ENCODE measurements at regions not wholly inside any gene's neighbourhood (a gene's known extent, or its start where the extent isn't known, plus 50 kb on each side); places are given as distances from the start of the nearest gene placed in this dataset.

DNA sequence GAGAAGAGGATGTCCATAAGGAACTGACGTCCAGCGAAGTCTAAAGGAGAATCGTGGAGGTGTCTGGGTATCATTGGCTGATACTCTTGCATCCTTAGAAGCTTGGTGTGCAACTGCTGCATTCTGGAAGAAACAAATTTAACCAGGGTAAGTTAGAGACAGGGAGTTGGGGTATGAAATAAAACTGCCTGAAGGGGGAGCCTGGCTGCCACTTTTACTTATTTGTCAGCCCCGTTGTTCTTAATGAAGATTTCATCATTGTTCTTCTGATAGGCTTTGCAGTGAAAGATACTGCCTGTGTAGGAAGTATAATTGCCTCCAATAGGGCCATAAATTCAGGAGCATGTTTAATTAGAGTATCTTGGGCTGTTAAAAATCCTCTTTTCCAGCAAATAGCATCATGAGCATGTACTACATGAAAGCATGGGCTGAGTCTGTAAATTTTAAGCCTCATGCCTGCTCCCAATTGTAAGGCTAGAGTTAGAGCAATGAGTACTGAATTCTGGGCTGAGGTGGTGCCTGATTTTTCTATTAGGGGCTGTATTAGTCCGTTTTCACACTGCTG, 1264.5 kb upstream of the ACO1 start:
- no peaks in the 10 kb centered on the region for H3K36me3 ChIP-seq (ENCODE audit: insufficient read depth, low read length)
- 0 out of 2 replicates have a peak, but pooled peaks cover 4% of the 10 kb centered on the region for H3K9me3 ChIP-seq (ENCODE audit: control insufficient read depth, insufficient read depth, low read length)
- H3K9ac ChIP-seq (ENCODE audit: low read depth, low read length), result no peak overlapping the region
- no peaks in the 10 kb centered on the region for H3K4me1 ChIP-seq (ENCODE audit: insufficient read depth, low read length)

DNA sequence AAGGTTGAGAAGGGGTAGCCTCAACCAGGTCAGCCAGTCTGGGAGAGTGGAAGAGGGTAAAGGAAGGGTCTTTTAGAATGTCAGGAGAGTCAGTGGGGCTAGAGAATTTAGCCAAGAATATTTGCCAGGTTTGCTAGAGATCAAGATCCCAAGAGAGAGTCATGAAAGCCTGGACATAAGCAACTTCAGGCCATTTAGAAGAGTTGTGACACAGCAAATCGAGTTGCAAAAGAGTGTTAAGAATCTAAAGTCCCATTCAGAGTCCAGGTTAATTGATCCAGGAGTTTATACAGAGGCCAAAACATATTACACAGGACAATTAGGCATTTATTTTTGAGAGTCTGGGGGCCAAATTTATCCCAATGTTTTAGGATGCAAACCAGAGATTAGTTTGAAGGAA, 1260.1 kb upstream of the ACO1 start:
- H3K36me3 ChIP-seq (ENCODE audit: insufficient read depth, low read length), result no peaks in the 10 kb centered on the region
- no peak overlapping the region for H3K9ac ChIP-seq (ENCODE audit: low read depth, low read length)
- H3K9me3 ChIP-seq (ENCODE audit: control insufficient read depth, insufficient read depth, low read length), result 0 out of 2 replicates have a peak, but pooled peaks cover 4% of the 10 kb centered on the region
- no peaks in the 10 kb centered on the region for H3K4me1 ChIP-seq (ENCODE audit: insufficient read depth, low read length)

DNA sequence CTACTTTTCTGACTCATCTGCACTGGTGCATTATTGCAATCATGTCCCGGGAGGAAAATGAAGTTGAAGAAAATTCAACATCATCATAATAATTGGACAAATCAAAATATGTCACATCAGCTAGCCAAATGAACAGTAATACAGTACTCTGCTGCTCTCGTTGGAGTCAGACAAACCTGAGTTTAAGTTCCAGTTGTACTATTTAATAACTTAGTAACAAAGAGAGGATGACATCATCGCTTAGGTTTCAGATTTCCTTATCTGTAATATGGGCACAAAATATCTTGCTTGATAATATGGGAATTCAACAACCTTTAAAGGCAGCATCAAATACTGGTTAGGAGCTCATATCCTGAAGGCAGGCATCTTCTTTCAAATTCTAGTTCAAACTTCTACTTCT, 1248.9 kb upstream of the ACO1 start:
- H3K9ac ChIP-seq (ENCODE audit: low read depth, low read length), result no peak overlapping the region
- H3K36me3 ChIP-seq (ENCODE audit: insufficient read depth, low read length), result no peaks in the 10 kb centered on the region
- no peaks in the 10 kb centered on the region for H3K9me3 ChIP-seq (ENCODE audit: control insufficient read depth, insufficient read depth, low read length)
- peaks cover 2% of the 10 kb centered on the region; the same call in 1 of the 2 replicates for H3K4me1 ChIP-seq (ENCODE audit: insufficient read depth, low read length)

DNA sequence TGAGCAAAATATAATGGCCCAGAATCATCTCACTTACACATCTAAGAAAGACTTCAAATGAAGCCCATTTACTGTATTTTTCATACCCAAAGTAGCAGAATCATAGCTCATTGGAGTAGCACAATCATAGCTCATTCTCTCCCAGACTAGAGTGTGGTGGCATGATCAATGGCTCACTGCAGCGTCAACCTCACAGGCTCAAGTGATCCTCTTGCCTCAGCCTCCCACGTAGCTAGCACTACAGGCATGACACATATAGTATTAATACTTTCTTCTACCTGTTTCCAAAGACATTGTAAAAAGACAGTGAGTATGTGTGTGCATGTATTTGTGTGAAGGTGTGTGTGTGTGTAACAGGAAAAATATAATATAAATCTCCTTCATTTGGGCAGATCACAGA, 1247.9 kb upstream of the ACO1 start:
- Histone ChIP-seq H3K9ac (ENCODE audit: low read depth, low read length) (no peak overlapping the region), H3K4me1 (ENCODE audit: insufficient read depth, low read length) (peaks cover 3% of the 10 kb centered on the region; the same call in 1 of the 2 replicates), H3K36me3 (ENCODE audit: insufficient read depth, low read length) (no peaks in the 10 kb centered on the region), H3K9me3 (ENCODE audit: control insufficient read depth, insufficient read depth, low read length) (no peaks in the 10 kb centered on the region)

DNA sequence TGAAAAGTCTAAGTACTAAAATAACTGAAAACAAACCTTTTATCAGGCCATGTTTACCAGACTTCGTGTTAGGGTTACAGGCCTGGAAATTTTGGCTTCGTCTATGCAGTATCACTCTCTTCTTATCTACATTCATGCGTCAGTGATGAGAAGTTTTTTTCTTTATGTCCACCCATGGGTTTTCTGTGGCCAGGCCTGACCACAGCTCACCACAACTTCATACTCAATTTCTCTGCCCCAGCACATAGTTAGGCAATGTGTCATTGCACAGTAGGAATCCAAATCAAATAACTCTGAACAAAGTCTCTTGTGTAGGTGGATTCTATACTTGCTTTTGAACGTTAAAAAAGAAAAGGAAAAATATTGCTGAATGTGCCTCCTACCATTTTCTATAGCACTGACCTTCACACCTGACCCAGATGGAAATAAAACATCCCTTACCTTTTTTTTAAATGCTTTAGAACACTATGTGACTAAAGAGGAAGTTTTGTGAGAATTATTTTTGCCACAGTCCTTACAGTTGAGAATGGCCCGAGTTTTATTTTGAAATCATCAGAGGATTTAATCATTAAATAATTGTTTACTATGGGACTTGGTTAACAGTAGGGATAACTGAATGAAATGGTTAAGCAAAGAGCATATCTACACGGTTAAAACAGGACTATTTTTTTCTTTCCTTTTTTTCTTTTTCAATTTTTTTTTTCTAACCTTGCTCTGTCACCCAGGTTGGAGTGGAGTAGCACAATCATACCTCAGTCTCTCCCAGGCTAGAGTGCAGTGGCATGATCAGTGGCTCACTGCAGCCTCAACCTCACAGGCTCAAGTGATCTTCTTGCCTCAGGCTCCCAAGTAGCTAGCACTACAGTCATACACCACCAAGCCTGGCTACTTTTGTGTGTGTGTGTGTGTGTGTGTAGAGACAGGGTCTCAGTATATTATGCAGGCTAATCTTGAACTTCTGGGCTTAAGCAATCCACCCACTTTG, 1247.0 kb upstream of the ACO1 start:
- Histone ChIP-seq H3K4me1 (ENCODE audit: insufficient read depth, low read length) (peaks cover 3% of the 10 kb centered on the region; the same call in 1 of the 2 replicates), H3K9ac (ENCODE audit: low read depth, low read length) (no peak overlapping the region), H3K9me3 (ENCODE audit: control insufficient read depth, insufficient read depth, low read length) (no peaks in the 10 kb centered on the region), H3K36me3 (ENCODE audit: insufficient read depth, low read length) (no peaks in the 10 kb centered on the region)

DNA sequence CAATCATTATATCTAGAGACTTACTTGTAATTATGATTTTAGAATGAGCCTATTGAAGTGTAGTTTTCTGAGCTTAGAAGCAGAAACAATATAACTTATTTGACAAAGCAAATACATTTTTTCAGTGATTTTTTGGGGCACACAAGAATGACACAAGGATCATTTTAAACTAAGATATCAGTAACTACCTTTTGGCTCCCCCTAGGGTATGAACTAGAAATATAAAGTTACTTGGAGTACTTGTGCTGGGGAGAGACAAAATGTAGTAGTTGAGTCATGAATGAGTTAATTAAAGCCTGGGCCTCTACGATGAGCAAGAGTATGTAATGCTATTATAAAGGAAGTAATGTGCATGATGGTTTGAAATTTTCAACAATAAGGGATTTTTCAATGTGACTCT, 1244.1 kb upstream of the ACO1 start:
- Histone ChIP-seq H3K9me3 (ENCODE audit: control insufficient read depth, insufficient read depth, low read length) (no peaks in the 10 kb centered on the region), H3K9ac (ENCODE audit: low read depth, low read length) (no peak overlapping the region)

DNA sequence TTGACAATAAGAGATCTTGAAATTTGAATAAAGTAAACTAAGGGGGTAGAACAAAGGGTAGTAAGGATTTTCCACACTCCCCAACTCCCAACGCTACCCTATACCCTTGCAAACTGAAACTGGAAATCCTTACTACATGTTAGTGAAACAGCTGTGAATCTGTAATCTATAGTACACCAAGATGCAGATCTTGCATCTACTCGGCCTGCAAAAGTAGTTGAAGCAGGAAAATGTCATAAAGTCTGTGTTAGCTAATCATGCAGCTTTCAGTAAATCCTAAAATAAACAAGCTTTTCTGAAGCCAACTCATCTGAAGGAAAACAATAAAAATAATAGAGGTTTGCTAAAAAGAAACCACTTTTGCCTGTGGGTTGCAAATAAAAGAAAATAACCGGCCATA, 1242.0 kb upstream of the ACO1 start:
- no peak overlapping the region for H3K9ac ChIP-seq (ENCODE audit: low read depth, low read length)
- no peaks in the 10 kb centered on the region for H3K36me3 ChIP-seq (ENCODE audit: insufficient read depth, low read length)

More for the DNA sequence above, 1244.1 kb upstream of the ACO1 start:
- Histone ChIP-seq H3K4me1 (ENCODE audit: insufficient read depth, low read length) (peaks cover 3% of the 10 kb centered on the region; the same call in 1 of the 2 replicates), H3K36me3 (ENCODE audit: insufficient read depth, low read length) (no peaks in the 10 kb centered on the region)

DNA sequence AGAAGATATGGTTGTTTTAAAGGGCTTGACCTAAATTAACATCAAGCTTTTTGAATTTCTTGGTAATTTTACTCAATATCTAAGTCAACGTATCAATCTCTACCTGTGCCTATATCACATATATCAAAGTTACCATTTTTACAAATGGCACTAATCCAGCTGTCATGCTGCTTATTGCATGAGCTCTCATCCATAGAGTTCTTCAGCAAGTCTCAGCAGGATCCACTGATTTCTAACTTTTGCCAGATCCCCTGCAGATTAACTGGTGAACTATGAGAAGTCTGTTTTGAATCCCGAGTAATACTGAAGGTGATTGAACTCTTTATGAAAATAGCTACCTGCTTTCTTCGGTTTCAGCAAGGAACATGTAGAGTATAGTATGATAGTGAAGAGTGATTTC, 1239.8 kb upstream of the ACO1 start:
- Histone ChIP-seq H3K9me3 (ENCODE audit: control insufficient read depth, insufficient read depth, low read length) (no peaks in the 10 kb centered on the region), H3K36me3 (ENCODE audit: insufficient read depth, low read length) (no peaks in the 10 kb centered on the region), H3K9ac (ENCODE audit: low read depth, low read length) (no peak overlapping the region)

More for the DNA sequence above, 1242.0 kb upstream of the ACO1 start:
- Histone ChIP-seq H3K4me1 (ENCODE audit: insufficient read depth, low read length) (peaks cover 3% of the 10 kb centered on the region; the same call in 1 of the 2 replicates), H3K9me3 (ENCODE audit: control insufficient read depth, insufficient read depth, low read length) (no peaks in the 10 kb centered on the region)

DNA sequence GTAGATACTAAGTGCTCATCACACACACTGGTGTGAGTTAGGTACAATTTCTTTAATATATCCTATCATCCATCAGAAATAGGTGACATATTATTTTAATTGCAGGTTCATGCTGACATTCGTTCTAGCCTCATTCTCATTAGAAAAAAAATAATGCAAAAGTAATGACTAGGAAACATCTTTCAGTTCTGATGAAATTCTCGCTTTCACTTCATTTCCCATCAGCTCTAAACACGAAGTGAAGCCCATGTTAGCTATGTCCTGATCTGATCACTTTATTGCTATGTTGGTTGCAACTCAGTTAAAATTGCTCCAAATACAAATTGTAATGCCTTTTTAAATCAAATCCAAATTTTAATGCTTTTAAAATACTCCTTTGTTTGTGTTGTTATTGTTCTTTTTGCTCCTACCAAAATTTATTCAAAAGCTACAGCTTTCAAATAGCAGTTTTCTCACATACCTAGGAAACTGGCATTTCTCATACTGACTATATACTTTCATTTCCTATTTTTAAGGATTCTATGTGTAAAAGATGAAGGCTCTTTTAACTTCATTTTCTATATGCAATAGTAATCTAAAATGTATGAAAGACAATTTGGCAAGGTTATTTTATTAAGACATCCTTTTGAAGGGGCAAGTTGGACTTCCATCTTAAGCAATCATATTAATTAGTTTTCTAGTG, 1237.8 kb upstream of the ACO1 start:
- no peaks in the 10 kb centered on the region; the same call in 1 of the 2 replicates for H3K9me3 ChIP-seq (ENCODE audit: control insufficient read depth, insufficient read depth, low read length)
- H3K9ac ChIP-seq (ENCODE audit: low read depth, low read length), result no peak overlapping the region
- H3K4me1 ChIP-seq (ENCODE audit: insufficient read depth, low read length), result no peaks in the 10 kb centered on the region
- H3K36me3 ChIP-seq (ENCODE audit: insufficient read depth, low read length), result no peaks in the 10 kb centered on the region

More for the DNA sequence above, 1239.8 kb upstream of the ACO1 start:
- H3K4me1 ChIP-seq (ENCODE audit: insufficient read depth, low read length), result peaks cover 3% of the 10 kb centered on the region; the same call in 1 of the 2 replicates

DNA sequence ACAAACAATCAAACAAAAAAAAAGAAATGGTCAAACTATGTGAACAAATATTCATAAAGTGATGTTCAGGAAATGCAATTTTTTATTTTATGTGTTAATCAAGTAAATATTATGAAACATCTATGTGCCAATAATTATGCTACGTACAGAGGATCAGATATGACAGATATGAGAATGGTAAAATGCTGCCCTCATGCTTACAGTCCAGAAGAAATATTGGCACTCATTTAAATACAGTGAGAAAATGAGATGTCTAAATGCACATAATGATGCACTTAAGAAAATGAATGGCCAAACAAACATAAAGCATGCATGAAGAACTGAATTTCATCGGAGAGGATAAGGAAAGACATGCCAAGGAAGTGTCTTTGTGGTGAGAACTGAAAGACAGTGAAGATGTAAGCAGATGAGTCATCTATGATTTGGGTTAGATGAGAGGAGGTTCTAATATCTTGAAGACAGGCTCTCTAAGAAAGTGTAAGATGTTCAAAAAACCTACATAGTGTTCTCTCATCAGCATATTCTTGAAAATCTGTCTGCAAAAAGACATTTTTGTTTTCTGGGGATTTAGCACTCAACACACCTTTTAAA, 1231.1 kb upstream of the ACO1 start:
- H3K9me3 ChIP-seq (ENCODE audit: control insufficient read depth, insufficient read depth, low read length), result no peaks in the 10 kb centered on the region; the same call in 1 of the 2 replicates
- no peaks in the 10 kb centered on the region for H3K4me1 ChIP-seq (ENCODE audit: insufficient read depth, low read length)
- no peak overlapping the region for H3K9ac ChIP-seq (ENCODE audit: low read depth, low read length)

DNA sequence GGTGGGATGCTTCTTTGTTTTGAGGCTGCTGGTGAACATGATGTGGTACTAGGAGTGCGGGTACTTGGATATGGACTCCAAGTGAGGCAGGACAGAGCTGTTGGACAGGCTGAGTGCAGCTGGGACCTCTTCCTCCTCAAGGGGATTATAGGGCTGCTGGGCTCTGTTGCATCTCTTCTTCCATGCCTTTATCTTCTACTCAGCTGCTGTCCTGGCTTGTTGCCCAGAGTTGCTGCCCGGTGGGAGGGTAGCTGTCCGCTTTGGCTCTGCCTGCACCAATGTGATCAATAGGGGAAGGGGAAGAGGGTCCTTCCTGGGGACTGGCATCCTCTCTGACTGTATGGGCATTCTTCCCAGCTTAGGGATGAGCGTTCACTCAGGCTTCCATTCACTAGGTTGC, 1217.9 kb upstream of the ACO1 start:
- Histone ChIP-seq H3K36me3 (ENCODE audit: insufficient read depth, low read length) (no peaks in the 10 kb centered on the region), H3K9ac (ENCODE audit: low read depth, low read length) (no peak overlapping the region), H3K4me1 (ENCODE audit: insufficient read depth, low read length) (no peaks in the 10 kb centered on the region), H3K9me3 (ENCODE audit: control insufficient read depth, insufficient read depth, low read length) (no peaks in the 10 kb centered on the region)

More for the DNA sequence above, 1231.1 kb upstream of the ACO1 start:
- H3K36me3 ChIP-seq (ENCODE audit: insufficient read depth, low read length), result no peaks in the 10 kb centered on the region

DNA sequence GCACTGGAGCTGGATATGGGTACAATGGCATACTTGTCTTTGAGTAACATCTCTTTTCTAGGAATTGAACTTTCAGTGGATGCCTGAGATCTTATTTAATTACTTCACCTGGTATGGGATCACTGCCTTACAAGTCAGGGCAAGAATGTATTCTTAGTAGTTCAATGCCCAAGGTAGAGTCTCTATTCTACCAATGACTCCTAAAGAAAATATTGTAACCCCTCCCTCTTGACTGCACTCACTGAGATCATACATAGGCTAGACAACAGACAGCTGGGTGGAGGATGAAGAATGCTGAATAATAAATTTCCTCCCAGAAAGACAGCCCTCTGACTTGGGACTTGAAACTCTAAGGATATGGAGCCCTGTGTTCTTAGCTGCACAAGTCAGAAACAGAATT, 1216.3 kb upstream of the ACO1 start:
- Histone ChIP-seq H3K4me1 (ENCODE audit: insufficient read depth, low read length) (no peaks in the 10 kb centered on the region), H3K9ac (ENCODE audit: low read depth, low read length) (no peak overlapping the region), H3K9me3 (ENCODE audit: control insufficient read depth, insufficient read depth, low read length) (no peaks in the 10 kb centered on the region), H3K36me3 (ENCODE audit: insufficient read depth, low read length) (no peaks in the 10 kb centered on the region)

DNA sequence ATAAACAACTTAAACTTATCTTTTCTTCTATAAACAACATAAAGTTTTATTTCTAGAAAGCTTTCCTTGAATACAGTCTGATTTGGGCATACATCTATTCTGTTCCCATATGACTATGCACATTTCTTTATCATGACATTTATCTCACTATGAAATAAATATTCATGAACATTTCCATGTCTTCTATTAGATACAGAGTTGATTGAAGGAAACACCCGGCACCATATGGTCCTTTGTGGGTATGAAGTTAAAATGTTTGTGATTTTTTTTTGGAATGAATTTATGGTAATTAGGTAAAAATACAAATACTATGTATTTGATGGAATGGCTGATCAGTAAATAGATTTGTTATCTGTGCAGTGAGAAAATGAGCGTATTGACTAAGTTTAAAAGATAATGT, 1209.8 kb upstream of the ACO1 start:
- no peaks in the 10 kb centered on the region for H3K9me3 ChIP-seq (ENCODE audit: control insufficient read depth, insufficient read depth, low read length)
- no peaks in the 10 kb centered on the region for H3K4me1 ChIP-seq (ENCODE audit: insufficient read depth, low read length)
- no peaks in the 10 kb centered on the region for H3K36me3 ChIP-seq (ENCODE audit: insufficient read depth, low read length)
- no peak overlapping the region for H3K9ac ChIP-seq (ENCODE audit: low read depth, low read length)

DNA sequence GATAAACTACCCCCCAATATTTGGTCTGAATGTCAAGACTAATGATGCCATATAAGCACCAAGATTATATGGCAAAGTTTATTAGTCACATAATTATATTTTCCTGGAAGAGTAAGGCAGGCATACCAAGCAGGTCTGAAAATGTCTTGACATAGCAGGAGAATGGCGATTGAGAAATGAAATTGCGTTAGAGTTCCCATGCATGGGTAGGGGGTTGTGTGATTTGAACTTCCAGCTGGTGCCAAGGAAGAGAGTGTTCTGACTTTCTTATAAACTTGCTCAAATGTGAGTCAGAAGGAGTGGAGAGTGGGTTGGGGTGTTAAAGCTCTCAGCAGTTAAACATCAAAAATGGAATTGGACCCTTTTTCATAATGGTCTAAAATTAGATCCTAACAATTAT, 1200.6 kb upstream of the ACO1 start:
- no peaks in the 10 kb centered on the region for H3K4me1 ChIP-seq (ENCODE audit: insufficient read depth, low read length)
- no peaks in the 10 kb centered on the region; the same call in 1 of the 2 replicates for H3K9me3 ChIP-seq (ENCODE audit: control insufficient read depth, insufficient read depth, low read length)
- no peak overlapping the region for H3K9ac ChIP-seq (ENCODE audit: low read depth, low read length)
- H3K36me3 ChIP-seq (ENCODE audit: insufficient read depth, low read length), result no peaks in the 10 kb centered on the region; the same call in 1 of the 2 replicates
